HepG2 (cell line): ENCODE measurements at regions not wholly inside any gene's neighbourhood (a gene's known extent, or its start where the extent isn't known, plus 50 kb on each side); places are given as distances from the start of the nearest gene placed in this dataset.

Experiments used
- ATAC-seq: fragments of 200-7000 bp; cut with Tn5 transposase; 3 replicates; pipeline ENCODE4 v1.9.1; 2020; ENCODE audit warnings: mild to moderate bottlenecking, moderate library complexity
- BruUV-seq: library from RNA; stranded (reverse); fragments of 400-500 nt; replicated peaks from 2 replicates; lab custom pipeline; 2021; lab: Mats Ljungman, UMichigan
- CTCF ChIA-PET: fragments of 300-600 bp; formaldehyde crosslinking; extraction: SDS; loops from one replicate; lab custom pipeline; 2021; ENCODE audit warnings: low total read pairs, inconsistent platforms, low intra/inter-chr PET ratio; lab: Yijun Ruan, JAX
- POLR2A ChIA-PET: fragments of 350-600 bp; sonication (Branson Sonifier 250); formaldehyde crosslinking; loops from one replicate; lab custom pipeline; 2020; ENCODE audit warnings: antibody characterized with exemption, inconsistent platforms; lab: Yijun Ruan, JAX
- DNase-seq: peaks from one replicate; pipeline ENCODE4 v3.0.0-alpha.2; 2015; ENCODE audit warnings: low spot score
- FAIRE-seq: peaks from 3 replicates; lab custom pipeline; 2011; peaks lifted over from hg19 to GRCh38; lab: Jason Lieb, UNC
- H2AFZ ChIP-seq: one replicate; pipeline ENCODE4 v1.6.1; 2011; ENCODE audit warnings: low read length, inconsistent platforms
- H3K27ac ChIP-seq: fragments of 300-600 bp; 3 replicates; pipeline ENCODE4 v1.8.0; 2011; ENCODE audit warnings: mixed run types, mild to moderate bottlenecking, mixed read lengths, low read length, inconsistent platforms; ENCODE audit not compliant: insufficient read depth; ENCODE audit errors: extremely low read length
- H3K27me3 ChIP-seq, 2 experiments: fragments of 200-600 bp in 1 of 2; 2 replicates in 1 of 2; 3 replicates in 1 of 2; pipeline versions ENCODE4 v1.6.0 to v1.8.0; 2011; ENCODE audit warnings: low read length in 2 of 2, mild to moderate bottlenecking in 2 of 2, moderate library complexity in 2 of 2, inconsistent platforms in 1 of 2; ENCODE audit not compliant: insufficient read depth in 2 of 2, control insufficient read depth in 1 of 2
- H3K36me3 ChIP-seq, 2 experiments: fragments of 200-600 bp in 1 of 2; replicated peaks in 1 of 2; 2 replicates in 1 of 2; 3 replicates in 1 of 2; pipeline versions ENCODE4 v1.5.1 to v1.8.0; 2011; ENCODE audit warnings: low read length in 2 of 2, inconsistent platforms in 1 of 2; ENCODE audit not compliant: insufficient read depth in 2 of 2, control insufficient read depth in 1 of 2
- H3K4me1 ChIP-seq: 2 replicates; pipeline ENCODE4 v1.5.1; 2012; ENCODE audit warnings: low read length, inconsistent platforms; ENCODE audit not compliant: insufficient read depth
- H3K4me2 ChIP-seq: 2 replicates; pipeline ENCODE4 v1.6.0; 2011; ENCODE audit warnings: low read depth, low read length, inconsistent platforms
- H3K4me3 ChIP-seq, 3 experiments: fragments of 200-600 bp in 1 of 3; sonication (generic), shearing (Covaris generic) in 1 of 3; replicated peaks in 1 of 3; 2 replicates each; pipeline ENCODE4 v1.5.1; 2011 to 2016; ENCODE audit warnings: low read length in 3 of 3, inconsistent platforms in 2 of 3, low read depth in 2 of 3, mild to moderate bottlenecking in 2 of 3, control low read depth in 1 of 3, mixed read lengths in 1 of 3; ENCODE audit not compliant: insufficient read depth in 1 of 3
- H3K79me2 ChIP-seq: one replicate; pipeline ENCODE4 v1.6.1; 2011; ENCODE audit warnings: low read length, inconsistent platforms; ENCODE audit not compliant: insufficient read depth
- H3K9ac ChIP-seq: 2 replicates; pipeline ENCODE4 v1.6.0; 2011; ENCODE audit warnings: mild to moderate bottlenecking, low read depth, low read length, inconsistent platforms; ENCODE audit not compliant: insufficient read depth
- H3K9me3 ChIP-seq: 2 replicates; pipeline ENCODE4 v1.5.1; 2012; ENCODE audit warnings: mild to moderate bottlenecking, low read length
- H4K20me1 ChIP-seq: 2 replicates; pipeline ENCODE4 v1.6.0; 2011; ENCODE audit warnings: inconsistent platforms, mild to moderate bottlenecking, low read length, moderate library complexity; ENCODE audit not compliant: insufficient read depth
- CBX2 ChIP-seq, 2 experiments: fragments of 200-600 bp in 1 of 2; sonication (generic); formaldehyde crosslinking in 1 of 2; IDR thresholded peaks; 2 replicates each; pipeline versions ENCODE4 v1.7.0 to v1.8.1; 2018 to 2022; ENCODE audit warnings: low read depth in 2 of 2, low read length in 1 of 2, mild to moderate bottlenecking in 1 of 2, missing genetic modification reagents in 1 of 2
- ZNF572 ChIP-seq: sonication (generic); formaldehyde crosslinking; IDR thresholded peaks from 2 replicates; pipeline ENCODE4 v1.5.1; 2020; ENCODE audit warnings: mild to moderate bottlenecking, missing genetic modification reagents
- WGBS: methylation state at CpG from one replicate; pipeline ENCODE4 v1.1.6; 2017; ENCODE audit warnings: low lambda C conversion rate; 5-methylcytosine and 5-hydroxymethylcytosine counted together
- in situ Hi-C: cut with HindIII; loops from 2 replicates; pipeline ENCODE4 v1.10.0; 2017; ENCODE audit warnings: low pct_unique_long_range_greater_than_20kb; ENCODE audit not compliant: extremely low pct_ligation_motif_present
- intact Hi-C: fragments of 100-400 bp; cut with micrococcal nuclease; formaldehyde crosslinking; loops from one replicate; pipeline ENCODE4 v1.10.0; 2022; ENCODE audit not compliant: unreplicated experiment
- TF ChIP-seq, protein P1 (sequence below): conservative IDR thresholded peaks from 2 replicates; pipeline ENCODE4 v1.6.1; 2018; ENCODE audit warnings: missing genetic modification reagents
- TF ChIP-seq, protein P2 (sequence below): sonication (generic); formaldehyde crosslinking; IDR thresholded peaks from 2 replicates; pipeline ENCODE4 v1.4.0; 2020; ENCODE audit warnings: mild to moderate bottlenecking, missing genetic modification reagents

GRCh38 chr7:131909151-131909768, 352.8 kb upstream of the PODXL start:
- peak overlapping the region in 1 of 3 experiments; percentile 28; a peak in 1 of 6 replicates for H3K4me3 ChIP-seq
- H3K9me3 ChIP-seq: no peaks in the 10 kb centered on the region
- DNase-seq: no peak
- BruUV-seq: no TSS peak
- intact Hi-C loops: no loop called here
- in situ Hi-C loops: no loop called here
- WGBS: 42% methylated on average over 14 of the region's 68 CpGs
- H3K27me3 ChIP-seq: peaks cover 0 to 28% of the 10 kb centered on the region in 2 experiments; a peak in 2 of 5 replicates
- no peaks in the 10 kb centered on the region for H4K20me1 ChIP-seq
- peak; percentile 67 for ATAC-seq
- no peaks in the 10 kb centered on the region for H3K79me2 ChIP-seq
- no peak overlapping the region for H3K27ac ChIP-seq
- H3K4me2 ChIP-seq: peak overlapping the region; percentile 7; the same call in 1 of the 2 replicates
- ChIA-PET POLR2A (no interaction called here), CTCF (no interaction called here)
- no peaks in the 10 kb centered on the region for H3K36me3 ChIP-seq
- no peaks in the 10 kb centered on the region for H3K4me1 ChIP-seq
- TF ChIP-seq, protein P1, sequence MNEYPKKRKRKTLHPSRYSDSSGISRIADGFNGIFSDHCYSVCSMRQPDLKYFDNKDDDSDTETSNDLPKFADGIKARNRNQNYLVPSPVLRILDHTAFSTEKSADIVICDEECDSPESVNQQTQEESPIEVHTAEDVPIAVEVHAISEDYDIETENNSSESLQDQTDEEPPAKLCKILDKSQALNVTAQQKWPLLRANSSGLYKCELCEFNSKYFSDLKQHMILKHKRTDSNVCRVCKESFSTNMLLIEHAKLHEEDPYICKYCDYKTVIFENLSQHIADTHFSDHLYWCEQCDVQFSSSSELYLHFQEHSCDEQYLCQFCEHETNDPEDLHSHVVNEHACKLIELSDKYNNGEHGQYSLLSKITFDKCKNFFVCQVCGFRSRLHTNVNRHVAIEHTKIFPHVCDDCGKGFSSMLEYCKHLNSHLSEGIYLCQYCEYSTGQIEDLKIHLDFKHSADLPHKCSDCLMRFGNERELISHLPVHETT (CRISPR knock-in tag): no peak
- TF ChIP-seq, protein P2, sequence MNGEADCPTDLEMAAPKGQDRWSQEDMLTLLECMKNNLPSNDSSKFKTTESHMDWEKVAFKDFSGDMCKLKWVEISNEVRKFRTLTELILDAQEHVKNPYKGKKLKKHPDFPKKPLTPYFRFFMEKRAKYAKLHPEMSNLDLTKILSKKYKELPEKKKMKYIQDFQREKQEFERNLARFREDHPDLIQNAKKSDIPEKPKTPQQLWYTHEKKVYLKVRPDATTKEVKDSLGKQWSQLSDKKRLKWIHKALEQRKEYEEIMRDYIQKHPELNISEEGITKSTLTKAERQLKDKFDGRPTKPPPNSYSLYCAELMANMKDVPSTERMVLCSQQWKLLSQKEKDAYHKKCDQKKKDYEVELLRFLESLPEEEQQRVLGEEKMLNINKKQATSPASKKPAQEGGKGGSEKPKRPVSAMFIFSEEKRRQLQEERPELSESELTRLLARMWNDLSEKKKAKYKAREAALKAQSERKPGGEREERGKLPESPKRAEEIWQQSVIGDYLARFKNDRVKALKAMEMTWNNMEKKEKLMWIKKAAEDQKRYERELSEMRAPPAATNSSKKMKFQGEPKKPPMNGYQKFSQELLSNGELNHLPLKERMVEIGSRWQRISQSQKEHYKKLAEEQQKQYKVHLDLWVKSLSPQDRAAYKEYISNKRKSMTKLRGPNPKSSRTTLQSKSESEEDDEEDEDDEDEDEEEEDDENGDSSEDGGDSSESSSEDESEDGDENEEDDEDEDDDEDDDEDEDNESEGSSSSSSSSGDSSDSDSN (CRISPR knock-in tag): peak; percentile 26; the same call in 1 of the 2 replicates
- no peak for TF ChIP-seq CBX2 (IDR thresholded peaks at IDR 0.05; ENCODE audit: low read depth, low read length)
- no peak for TF ChIP-seq CBX2 (CRISPR knock-in tag; IDR thresholded peaks at IDR 0.05; ENCODE audit: low read depth)
- TF ChIP-seq ZNF572 (CRISPR knock-in tag): no peak
- H2AFZ ChIP-seq: no peak overlapping the region
- H3K9ac ChIP-seq: no peak overlapping the region
- FAIRE-seq: no peak
